HL-60 (cell line): ENCODE measurements at regions not wholly inside any gene's neighbourhood (a gene's known extent, or its start where the extent isn't known, plus 50 kb on each side); places are given as distances from the start of the nearest gene placed in this dataset.

Experiments used
- CTCF ChIP-seq: IDR thresholded peaks from one replicate; pipeline ENCODE4 v1.5.1; 2011; ENCODE audit warnings: low read length, control low read depth, inconsistent platforms; ENCODE audit not compliant: insufficient read depth
- GABPA ChIP-seq: IDR thresholded peaks from 2 replicates; pipeline ENCODE4 v1.6.1; 2012; ENCODE audit warnings: low read depth
- POLR2AphosphoS5 ChIP-seq: IDR thresholded peaks from 2 replicates; pipeline ENCODE4 v1.6.1; 2012; ENCODE audit warnings: low read depth
- REST ChIP-seq: IDR thresholded peaks from 2 replicates; pipeline ENCODE4 v1.6.1; 2012; ENCODE audit warnings: low read depth; ENCODE audit not compliant: insufficient replicate concordance

GRCh38 chr11:92803391-92803790 lies 166.1 kb upstream of the MTNR1B start:
- TF ChIP-seq CTCF (no peak), POLR2AphosphoS5 (no peak), REST (no peak), GABPA (no peak)
